T-helper 2 cell (primary cell): ENCODE measurements at regions not wholly inside any gene's neighbourhood (a gene's known extent, or its start where the extent isn't known, plus 50 kb on each side); places are given as distances from the start of the nearest gene placed in this dataset.
"Not testable (repeated sequence)": the region's sequence is repeated elsewhere in the genome, so short reads cannot be mapped to it uniquely, and the experiment has no call there.

ENCODE experiments used
- DNase-seq, 5 experiments: peaks; one replicate each; pipeline versions ENCODE4 v3.0.0 to v3.0.0-alpha.2; 2012 to 2022

- DNase-seq, result no peak
Observed at GRCh38 chr12:131379738-131380137, 331.2 kb upstream of the SFSWAP start.

- DNase-seq, result no peak
Observed at GRCh38 chr12:131380220-131380964, 330.5 kb upstream of the SFSWAP start.

- no peak for DNase-seq
Observed at GRCh38 chr12:131380965-131381705, 329.8 kb upstream of the SFSWAP start.

DNA sequence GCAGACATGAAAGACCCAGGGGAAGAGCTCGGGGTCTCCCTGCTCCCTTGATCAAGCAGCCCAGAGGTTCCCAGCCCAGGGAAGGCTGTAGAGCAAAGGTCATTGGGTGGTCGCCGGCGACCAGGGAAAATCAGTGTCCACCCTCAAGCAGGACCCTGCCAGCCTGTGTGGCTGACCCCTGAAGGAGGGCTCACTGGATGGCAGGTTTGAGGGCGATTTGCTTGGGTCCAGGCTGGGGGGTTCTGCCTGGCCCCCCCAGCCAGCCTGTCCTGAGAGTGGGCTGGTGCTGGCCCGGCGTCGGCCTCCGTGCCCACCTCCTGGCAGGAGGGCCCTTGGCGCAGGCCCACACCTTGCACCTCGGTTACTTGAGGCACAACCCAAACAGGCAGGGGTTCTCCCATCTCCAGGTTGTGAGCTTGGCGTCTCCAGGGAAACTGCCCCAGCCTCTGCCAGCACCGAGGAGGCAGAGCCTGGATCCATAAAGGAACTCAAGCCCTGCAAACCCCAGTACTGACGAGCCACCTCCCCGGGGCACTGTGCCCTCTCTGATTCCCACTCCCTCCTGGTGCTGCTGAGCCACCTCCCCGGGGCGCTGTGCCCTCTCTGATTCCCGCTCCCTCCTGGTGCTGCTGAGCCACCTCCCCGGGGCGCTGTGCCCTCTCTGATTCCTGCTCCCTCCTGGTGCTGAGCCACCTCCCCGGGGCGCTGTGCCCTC lies 329.0 kb upstream of the SFSWAP start:
- no peak for DNase-seq

DNA sequence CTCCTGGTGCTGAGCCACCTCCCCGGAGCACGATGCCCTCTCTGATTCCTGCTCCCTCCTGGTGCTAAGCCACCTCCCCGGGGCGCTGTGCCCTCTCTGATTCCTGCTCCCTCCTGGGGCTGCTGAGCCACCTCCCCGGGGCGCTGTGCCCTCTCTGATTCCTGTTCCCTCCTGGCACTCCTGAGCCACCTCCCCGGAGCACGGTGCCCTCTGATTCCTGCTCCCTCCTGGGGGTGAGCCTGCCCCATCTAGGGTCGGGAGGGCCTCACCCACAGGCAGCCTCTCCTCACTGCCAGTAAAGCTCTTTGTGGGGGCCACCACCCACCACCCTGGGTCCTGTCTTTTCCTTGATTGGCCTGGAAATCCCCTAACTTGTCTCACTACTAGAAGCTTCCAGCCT lies 327.6 kb upstream of the SFSWAP start:
- no peak for DNase-seq

GRCh38 chr12:131383741-131384543 lies 326.9 kb upstream of the SFSWAP start:
- DNase-seq, result no peak

DNA sequence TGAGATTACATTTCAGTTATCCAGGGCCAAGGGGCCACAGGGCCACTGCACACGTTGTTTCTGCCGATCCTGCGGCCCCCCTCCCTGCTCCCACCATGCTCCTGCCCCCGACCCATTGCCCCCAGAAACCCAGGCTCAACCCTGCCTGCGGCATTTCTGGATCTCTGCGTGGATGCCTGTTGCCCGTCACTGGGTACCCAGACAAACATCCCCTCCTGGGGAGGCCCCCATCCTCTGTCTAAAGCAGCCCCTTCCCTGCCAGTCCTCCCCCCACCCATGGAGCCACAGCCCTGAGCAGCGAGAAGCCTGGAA lies 326.4 kb upstream of the SFSWAP start:
- DNase-seq, result no peak

GRCh38 chr12:131385313-131386166 lies 325.4 kb upstream of the SFSWAP start:
- DNase-seq, result no peak

DNA sequence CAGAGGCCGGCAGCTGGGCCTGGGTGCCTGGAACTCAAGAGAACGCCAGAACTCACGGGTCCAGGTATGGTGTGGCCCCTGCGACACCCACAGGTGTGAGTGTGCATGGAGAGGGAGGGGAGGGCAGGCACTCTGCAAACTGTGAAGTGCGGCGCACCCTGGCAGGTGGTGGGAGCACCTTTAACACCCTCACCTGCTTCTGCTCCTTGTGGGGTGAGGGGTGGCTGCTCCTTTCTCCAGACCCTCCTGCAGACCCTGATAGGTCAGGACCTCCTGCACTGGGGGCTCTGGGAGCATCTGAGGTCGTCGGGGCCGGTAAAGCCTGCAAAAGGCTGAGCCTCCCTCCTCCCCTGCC lies 324.7 kb upstream of the SFSWAP start:
- no peak for DNase-seq

- DNase-seq, result no peak
Observed at GRCh38 chr12:131386781-131387180, 324.1 kb upstream of the SFSWAP start.

GRCh38 chr12:131387281-131388163 lies 323.4 kb upstream of the SFSWAP start:
- no peak for DNase-seq

DNA sequence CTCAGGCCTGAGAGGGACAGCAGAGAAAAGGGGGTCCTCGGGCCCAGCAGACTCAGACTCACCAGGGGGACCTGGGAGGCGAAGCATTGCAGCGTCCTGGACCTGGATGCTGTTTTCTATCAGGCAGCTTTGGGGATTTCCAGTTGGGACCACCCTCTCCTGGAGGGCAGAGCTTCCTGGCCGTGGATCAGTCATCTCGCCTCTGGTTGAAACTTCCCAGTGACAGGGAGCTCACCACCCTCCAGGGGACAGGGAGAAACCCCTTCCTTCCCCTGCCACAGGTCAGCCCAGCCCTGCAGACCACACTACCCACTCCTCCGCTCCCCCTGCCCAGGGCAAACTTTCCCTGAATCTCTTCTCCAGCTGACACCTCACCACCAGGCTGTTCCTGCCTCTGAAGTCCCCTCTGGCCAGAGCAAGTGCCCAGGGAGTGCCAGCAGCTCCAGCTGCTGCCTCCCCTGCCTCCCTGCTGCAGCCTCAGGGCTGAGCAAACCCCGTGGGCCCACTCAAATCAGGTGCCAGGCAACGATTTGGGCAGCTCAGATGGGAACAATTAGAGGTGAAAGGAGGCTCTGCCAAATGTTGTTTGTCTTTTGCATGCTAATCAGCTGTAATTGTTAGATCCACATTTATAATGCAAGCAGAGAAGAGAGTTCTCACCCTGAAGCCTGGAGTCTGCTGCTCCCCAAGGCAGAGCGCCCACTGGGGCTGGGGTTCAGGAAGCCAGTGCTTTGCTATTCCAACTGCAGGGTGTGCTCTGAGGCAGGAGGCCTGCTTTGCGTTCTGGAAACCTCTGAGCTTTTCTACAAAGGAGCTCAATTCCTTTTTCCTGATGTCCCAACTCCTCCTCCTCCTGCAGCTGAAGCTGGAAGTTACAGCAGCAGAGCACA lies 322.5 kb upstream of the SFSWAP start:
- DNase-seq, result not testable (repeated sequence)

DNA sequence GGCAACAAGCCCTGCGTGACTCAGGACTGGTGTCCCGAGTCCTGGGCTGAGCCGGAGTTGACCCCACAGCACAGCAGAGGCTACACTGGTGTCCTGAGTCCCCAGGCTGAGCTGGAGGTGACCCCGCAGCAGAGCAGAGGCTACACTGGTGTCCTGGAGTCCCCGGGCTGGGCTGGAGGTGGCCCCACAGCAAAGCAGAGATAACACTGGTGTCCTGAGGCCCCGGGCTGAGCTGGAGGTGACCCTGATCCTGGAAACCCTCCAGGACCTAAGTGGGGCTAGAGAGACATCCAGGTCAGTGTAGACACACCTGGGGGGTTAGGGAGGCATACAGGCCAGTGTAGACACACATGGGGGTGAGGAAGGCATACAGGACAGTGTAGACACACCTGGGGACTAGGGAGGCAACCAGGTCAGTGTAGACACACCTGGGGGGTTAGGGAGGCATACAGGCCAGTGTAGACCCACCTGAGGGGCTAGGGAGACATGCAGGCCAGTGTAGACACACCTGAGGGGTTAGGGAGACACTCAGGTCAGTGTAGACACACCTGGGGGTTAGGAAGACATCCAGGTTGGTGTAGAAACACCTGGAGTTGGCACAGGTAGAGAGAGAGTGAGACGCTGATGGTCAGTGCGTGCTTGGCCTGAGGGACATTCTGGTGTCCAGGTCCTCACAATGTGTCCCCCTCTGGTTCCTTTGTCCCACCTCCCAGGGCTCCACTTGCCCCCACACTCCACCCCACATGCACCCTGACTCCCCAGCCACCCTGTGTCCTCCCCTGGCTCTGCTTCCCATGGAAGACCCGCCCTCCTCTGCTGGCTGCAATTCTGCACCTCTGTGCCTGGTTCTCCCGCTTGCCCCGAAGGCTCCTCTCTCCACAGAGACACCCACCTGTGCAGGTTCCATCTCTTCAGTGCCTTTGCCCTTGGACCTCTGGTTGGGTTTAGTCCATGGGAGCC lies 321.6 kb upstream of the SFSWAP start:
- DNase-seq, result no peak

- no peak for DNase-seq
Observed at GRCh38 chr12:131390412-131391334, 320.2 kb upstream of the SFSWAP start.

DNA sequence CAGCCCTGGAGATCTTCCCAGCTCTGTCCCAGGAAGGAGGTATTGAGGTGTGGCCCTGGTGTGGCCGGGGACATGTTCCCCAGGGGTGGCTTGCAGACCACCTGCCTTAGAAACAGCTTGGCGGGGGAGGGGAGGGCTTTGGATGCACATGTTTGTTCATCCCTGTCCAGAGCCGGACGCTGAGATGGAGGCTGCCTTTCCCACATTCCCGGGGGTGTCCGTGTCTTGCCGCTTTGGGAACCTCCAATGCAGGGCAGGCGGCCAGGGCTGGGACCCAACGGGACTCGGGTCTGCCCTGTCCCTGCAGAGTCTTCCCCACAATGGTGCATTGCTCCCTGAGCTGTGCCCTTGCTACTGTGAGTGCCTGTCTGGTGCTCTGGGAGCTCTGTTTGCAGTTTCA lies 319.5 kb upstream of the SFSWAP start:
- no peak for DNase-seq

DNA sequence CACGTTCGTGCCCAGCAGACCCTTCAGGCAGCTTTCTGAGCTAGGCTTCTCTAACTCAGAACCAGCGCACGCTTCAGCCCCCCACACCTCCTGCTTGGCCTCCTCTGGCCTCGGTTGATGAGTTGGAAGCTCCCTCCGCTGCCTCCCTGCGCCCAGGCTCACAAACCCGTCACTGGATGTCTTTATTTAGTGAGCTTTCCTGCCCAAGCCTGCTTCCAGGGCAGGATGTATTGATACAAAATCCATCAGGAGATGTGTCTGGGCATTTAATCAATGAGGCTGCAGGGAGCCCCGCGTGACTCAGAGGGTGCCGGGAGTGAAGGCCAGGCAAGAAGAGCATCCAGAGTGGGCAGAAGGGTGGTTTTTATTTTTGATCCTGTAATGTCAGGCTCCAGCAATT lies 316.1 kb upstream of the SFSWAP start:
- not testable (repeated sequence) for DNase-seq

- DNase-seq, result not testable (repeated sequence)
Observed at GRCh38 chr12:131395209-131395684, 315.6 kb upstream of the SFSWAP start.
